ENCODE measurements at regions not wholly inside any gene's neighbourhood (a gene's known extent, or its start where the extent isn't known, plus 50 kb on each side); places are given as distances from the start of the nearest gene placed in this dataset.

- no peak for DNase-seq (ENCODE audit: low read depth in 2 of 2)
These were observed 80.7 kb downstream of the TET3 start for GRCh38 chr2:74065456-74065855.

DNA sequence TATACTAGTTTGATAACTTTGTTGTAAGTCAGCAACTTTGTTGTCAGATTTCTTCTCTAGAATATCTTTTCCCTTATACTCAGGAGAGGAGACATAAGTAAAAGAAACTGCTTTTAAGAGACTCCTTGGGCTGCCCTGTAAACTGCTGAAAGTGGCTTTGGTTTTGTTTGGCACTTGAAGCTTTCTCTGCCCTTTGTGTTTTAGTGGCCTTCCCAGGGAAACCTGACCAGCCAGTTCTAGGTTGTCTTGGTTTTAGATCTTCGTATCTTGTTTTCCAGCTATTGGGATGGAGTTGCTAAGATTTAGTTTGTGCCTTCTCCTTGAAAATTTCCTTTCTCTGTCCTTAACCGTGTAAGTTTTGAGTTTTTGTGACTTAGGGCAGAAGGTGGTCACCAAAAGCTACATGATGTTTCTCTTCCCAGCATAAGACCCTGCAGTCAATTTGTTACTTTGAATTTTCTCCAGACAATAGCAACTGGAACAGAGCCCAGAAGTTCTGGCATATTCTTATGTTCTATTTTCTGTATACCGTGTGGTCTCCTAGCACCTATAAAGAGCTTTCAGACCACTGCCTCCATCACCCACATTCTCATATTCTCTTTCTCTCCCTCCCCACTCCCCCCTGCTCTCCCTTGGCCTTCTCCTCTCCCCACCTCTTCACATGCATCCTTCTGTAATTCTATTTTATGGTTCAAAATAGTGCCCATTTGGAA lies 81.1 kb downstream of the BOLA3 start:
- DNase-seq (ENCODE audit: low read depth in 2 of 2), result no peak

GRCh38 chr2:74067221-74067747 lies 80.4 kb downstream of the BOLA3 start:
- no peak for DNase-seq (ENCODE audit: low read depth in 2 of 2)

DNA sequence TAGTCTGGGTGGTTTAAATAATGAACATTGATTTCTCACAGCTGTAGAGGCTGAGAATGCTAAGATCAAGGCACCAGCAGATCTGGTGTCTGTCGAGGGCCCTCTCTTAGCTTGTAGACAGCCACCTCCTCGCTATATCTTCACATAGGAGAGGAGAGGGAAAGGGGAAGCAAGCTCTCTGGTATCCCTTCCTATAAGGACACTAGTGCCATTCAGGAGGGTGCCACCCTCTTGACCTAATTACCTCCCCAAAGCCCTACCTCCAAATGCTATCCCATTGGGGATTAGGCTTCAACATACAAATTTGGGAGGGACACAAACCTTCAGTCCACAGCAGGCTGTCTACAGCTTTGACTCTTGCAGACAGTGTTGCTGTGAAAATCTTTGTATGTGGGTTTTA lies 76.7 kb downstream of the BOLA3 start:
- DNase-seq (ENCODE audit: low read depth in 2 of 2), result no peak

DNA sequence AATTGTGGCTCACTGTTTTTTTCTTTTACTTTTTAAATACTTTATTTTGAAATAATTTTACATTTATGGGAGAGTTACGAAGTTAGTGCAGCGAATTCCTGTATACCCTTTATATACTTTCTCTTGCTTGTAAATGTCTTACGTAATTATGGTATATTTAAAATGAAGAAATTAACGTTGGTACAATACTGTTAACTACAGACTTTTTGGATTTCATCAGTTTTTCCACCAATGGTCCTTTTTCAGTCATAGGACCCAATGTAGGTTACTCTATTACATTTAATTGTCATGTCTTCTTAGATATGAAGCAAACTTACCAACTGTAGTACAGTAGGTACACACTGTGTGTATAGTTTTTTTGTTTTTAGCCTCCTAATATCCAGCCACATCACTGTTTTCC lies 76.3 kb downstream of the BOLA3 start:
- no peak for DNase-seq (ENCODE audit: low read depth in 2 of 2)

DNA sequence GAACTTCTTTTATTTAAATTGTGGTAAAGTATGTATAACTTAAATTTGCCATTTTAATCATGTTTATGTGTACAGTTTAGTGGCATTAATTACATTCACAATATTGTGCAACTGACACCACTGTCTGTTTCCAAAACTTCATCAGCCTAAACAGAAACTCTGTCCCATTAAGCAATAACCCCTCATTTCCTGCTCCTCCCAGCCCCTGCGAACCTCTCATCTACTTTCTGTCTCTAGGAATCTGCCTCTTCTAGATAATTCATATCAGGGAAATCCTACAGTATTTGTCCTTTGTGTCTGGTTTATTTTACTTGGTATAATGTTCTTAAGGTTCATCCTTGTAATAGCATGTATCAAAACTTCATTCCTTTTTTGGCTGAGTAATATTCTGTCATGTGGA lies 75.1 kb downstream of the BOLA3 start:
- DNase-seq (ENCODE audit: low read depth in 2 of 2), result no peak

- no peak for DNase-seq (ENCODE audit: low read depth in 2 of 2)
These were observed 73.2 kb downstream of the BOLA3 start for GRCh38 chr2:74074487-74074886.

GRCh38 chr2:74076074-74076470 lies 71.6 kb downstream of the BOLA3 start:
- DNase-seq (ENCODE audit: low read depth in 2 of 2), result no peak

DNA sequence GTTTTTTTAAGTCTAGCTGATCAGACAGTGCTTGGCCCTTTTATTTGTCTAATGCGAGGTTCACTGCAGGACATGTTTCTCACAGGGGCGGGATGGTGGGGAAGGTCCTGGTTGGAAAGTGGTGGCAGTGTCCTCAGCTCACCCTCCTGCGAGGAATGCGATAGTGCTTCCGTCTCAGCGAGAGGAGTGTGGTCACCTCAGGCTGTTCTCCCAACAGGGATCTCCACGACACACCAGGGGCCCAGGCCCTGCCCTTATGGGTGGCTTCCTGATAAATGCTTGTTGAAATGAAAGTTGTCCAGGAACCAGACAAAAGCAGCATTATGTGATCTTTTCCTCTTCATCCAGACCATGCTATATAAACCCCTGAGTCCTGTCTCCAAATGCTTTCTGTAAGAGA lies 70.1 kb downstream of the BOLA3 start:
- DNase-seq (ENCODE audit: low read depth in 2 of 2), result no peak

DNA sequence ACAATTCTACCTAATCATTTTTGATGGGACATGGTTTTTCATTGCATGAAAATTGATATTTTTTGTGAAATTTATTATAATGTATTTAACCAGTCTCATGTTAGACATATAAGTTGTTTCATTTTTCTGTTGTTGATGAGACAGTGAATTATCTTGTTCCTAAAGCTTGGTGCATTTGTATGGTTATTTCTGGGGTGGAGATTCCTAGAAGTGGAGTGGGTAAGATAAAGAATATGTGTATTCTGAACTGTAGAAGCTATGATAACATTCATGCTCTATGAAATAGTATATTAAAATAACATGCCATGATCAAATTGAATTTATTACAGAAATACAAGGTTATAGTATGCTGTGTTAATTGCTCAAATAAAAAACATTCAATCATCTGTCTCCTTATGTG lies 69.2 kb downstream of the BOLA3 start:
- no peak for DNase-seq (ENCODE audit: low read depth in 2 of 2)

- DNase-seq (ENCODE audit: low read depth in 2 of 2), result no peak
These were observed 68.0 kb downstream of the BOLA3 start for GRCh38 chr2:74079522-74080341.

GRCh38 chr2:74080346-74080745 lies 67.4 kb downstream of the BOLA3 start:
- no peak for DNase-seq (ENCODE audit: low read depth in 2 of 2)

GRCh38 chr2:74081030-74081762 lies 66.5 kb downstream of the BOLA3 start:
- DNase-seq (ENCODE audit: low read depth in 2 of 2), result no peak

GRCh38 chr2:74081763-74082110 lies 66.0 kb downstream of the BOLA3 start:
- no peak for DNase-seq (ENCODE audit: low read depth in 2 of 2)

DNA sequence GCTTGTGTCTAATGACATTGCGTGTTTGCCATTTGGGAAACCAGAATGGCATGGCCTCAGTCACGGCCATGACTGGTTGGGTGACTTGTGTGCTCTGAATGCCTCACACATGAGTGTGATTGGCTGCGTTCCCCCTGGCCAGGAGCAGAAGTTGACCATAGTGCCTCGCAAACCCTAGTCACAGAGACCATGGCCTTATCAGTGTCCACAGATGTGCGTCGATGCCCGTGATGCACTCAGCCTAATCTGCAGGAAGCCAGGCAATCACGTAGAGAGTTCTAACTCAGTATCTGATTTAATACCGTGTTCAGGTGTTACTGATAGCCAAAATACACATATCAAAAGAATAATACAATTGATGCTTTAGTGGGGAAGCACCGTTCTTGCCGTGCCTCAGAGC lies 64.0 kb downstream of the BOLA3 start:
- DNase-seq (ENCODE audit: low read depth in 2 of 2), result no peak

Measured in fibroblast of skin of left quadriceps (primary cell).